ENCODE measurements at regions not wholly inside any gene's neighbourhood (a gene's known extent, or its start where the extent isn't known, plus 50 kb on each side); places are given as distances from the start of the nearest gene placed in this dataset.

DNA sequence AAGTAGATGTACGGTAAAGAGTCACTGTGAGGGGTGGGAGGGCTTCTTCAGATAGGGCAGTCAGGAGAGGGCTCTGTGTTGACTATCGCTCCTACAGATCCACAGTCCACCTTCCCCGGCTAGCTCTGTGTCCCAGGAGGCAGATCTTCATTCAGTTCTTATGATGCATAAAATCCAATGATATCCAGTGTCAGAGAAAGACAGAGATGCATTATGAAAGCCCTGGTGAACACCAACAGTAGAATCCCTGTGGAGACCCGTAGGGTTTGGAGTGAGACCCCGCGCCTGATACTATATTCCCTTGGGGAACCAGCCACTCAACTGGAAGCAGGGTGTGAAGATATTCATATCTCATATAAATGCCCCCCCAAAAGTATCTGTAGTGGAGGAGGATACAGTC, 119.8 kb upstream of the SLCO3A1 start:
- TF ChIP-seq, protein P1, sequence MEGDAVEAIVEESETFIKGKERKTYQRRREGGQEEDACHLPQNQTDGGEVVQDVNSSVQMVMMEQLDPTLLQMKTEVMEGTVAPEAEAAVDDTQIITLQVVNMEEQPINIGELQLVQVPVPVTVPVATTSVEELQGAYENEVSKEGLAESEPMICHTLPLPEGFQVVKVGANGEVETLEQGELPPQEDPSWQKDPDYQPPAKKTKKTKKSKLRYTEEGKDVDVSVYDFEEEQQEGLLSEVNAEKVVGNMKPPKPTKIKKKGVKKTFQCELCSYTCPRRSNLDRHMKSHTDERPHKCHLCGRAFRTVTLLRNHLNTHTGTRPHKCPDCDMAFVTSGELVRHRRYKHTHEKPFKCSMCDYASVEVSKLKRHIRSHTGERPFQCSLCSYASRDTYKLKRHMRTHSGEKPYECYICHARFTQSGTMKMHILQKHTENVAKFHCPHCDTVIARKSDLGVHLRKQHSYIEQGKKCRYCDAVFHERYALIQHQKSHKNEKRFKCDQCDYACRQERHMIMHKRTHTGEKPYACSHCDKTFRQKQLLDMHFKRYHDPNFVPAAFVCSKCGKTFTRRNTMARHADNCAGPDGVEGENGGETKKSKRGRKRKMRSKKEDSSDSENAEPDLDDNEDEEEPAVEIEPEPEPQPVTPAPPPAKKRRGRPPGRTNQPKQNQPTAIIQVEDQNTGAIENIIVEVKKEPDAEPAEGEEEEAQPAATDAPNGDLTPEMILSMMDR (optimal IDR thresholded peaks at IDR 0.05 in 1 of 3, IDR thresholded peaks at IDR 0.05 in 1 of 3, conservative IDR thresholded peaks at IDR 0.05 in 1 of 3; ENCODE audit: extremely low read depth in 1 of 3, insufficient read depth in 2 of 3, low read length in 3 of 3): no peak
- TF ChIP-seq EZH2 (IDR thresholded peaks at IDR 0.05; ENCODE audit: low read length): no peak

All from keratinocyte (primary cell).